Endothelial cell of umbilical vein (primary cell): ENCODE measurements at regions not wholly inside any gene's neighbourhood (a gene's known extent, or its start where the extent isn't known, plus 50 kb on each side); places are given as distances from the start of the nearest gene placed in this dataset.

Experiments
- BruUV-seq: library from RNA; stranded (reverse); fragments of 400-500 nt; replicated peaks from 2 replicates; lab custom pipeline; 2021; lab: Mats Ljungman, UMichigan
- CTCF ChIA-PET: fragments of 300-600, 350-600 bp; sonication (Branson Sonifier 250); formaldehyde crosslinking; loops from one replicate; lab custom pipeline; 2021; ENCODE audit warnings: antibody characterized with exemption, inconsistent platforms; lab: Charles Lee
- POLR2A ChIA-PET: fragments of 300-600, 350-600 bp; sonication (Branson Sonifier 250); formaldehyde crosslinking; loops from one replicate; lab custom pipeline; 2021; ENCODE audit warnings: antibody characterized with exemption, inconsistent platforms; lab: Charles Lee
- DNase-seq: peaks from one replicate; pipeline ENCODE4 v3.0.0-alpha.2; 2011; ENCODE audit warnings: low read depth, low spot score
- FAIRE-seq: peaks from 2 replicates; lab custom pipeline; 2011; peaks lifted over from hg19 to GRCh38; lab: Jason Lieb, UNC
- H2AFZ ChIP-seq: 2 replicates; pipeline ENCODE4 v1.6.0; 2012; ENCODE audit warnings: low read depth, low read length, control low read depth, inconsistent platforms
- H3K27ac ChIP-seq: 2 replicates; pipeline ENCODE4 v1.5.1; 2011; ENCODE audit warnings: low read depth, mild to moderate bottlenecking, control low read depth, low read length, moderate library complexity; ENCODE audit not compliant: insufficient read depth
- H3K27me3 ChIP-seq, 2 experiments: 2 replicates each; pipeline versions ENCODE4 v1.6.0 to v1.6.1; 2011; ENCODE audit warnings: low read length in 2 of 2, mixed read lengths in 1 of 2; ENCODE audit not compliant: control insufficient read depth in 2 of 2, insufficient read depth in 2 of 2
- H3K36me3 ChIP-seq, 2 experiments: 2 replicates in 1 of 2; 3 replicates in 1 of 2; pipeline ENCODE4 v1.5.1; 2011; ENCODE audit warnings: low read length in 2 of 2, mild to moderate bottlenecking in 1 of 2, moderate library complexity in 1 of 2; ENCODE audit not compliant: control insufficient read depth in 2 of 2, insufficient read depth in 2 of 2; ENCODE audit errors: extremely low read depth in 1 of 2
- H3K4me1 ChIP-seq: 3 replicates; pipeline ENCODE4 v1.5.1; 2011; ENCODE audit warnings: mild to moderate bottlenecking, low read length; ENCODE audit not compliant: control insufficient read depth, insufficient read depth; ENCODE audit errors: extremely low read depth
- H3K4me2 ChIP-seq: 2 replicates; pipeline ENCODE4 v1.6.1; 2011; ENCODE audit warnings: low read length, control low read depth, mixed read lengths; ENCODE audit not compliant: insufficient read depth
- H3K4me3 ChIP-seq, 3 experiments: fragments of 200-600 bp in 1 of 3; sonication (generic), shearing (Covaris generic) in 1 of 3; replicated peaks in 1 of 3; 2 replicates each; pipeline ENCODE4 v1.5.1; 2011 to 2016; ENCODE audit warnings: control low read depth in 3 of 3, low read length in 3 of 3, mild to moderate bottlenecking in 2 of 3, inconsistent platforms in 1 of 3, low read depth in 1 of 3, moderate library complexity in 1 of 3; ENCODE audit not compliant: insufficient read depth in 1 of 3
- H3K79me2 ChIP-seq: 2 replicates; pipeline ENCODE4 v1.6.0; 2012; ENCODE audit warnings: low read length, inconsistent platforms; ENCODE audit not compliant: control insufficient read depth, insufficient read depth
- H3K9ac ChIP-seq: replicated peaks from 2 replicates; pipeline ENCODE3; 2011; ENCODE audit warnings: low read length, control low read depth; ENCODE audit not compliant: insufficient read depth; ENCODE audit errors: extremely low read depth
- H3K9me1 ChIP-seq: replicated peaks from 3 replicates; pipeline ENCODE4 v1.6.0; 2011; ENCODE audit warnings: mild to moderate bottlenecking, low read length; ENCODE audit not compliant: control insufficient read depth, insufficient read depth; ENCODE audit errors: extremely low read depth
- H3K9me3 ChIP-seq: replicated peaks from 2 replicates; pipeline ENCODE4 v1.5.1; 2012; ENCODE audit warnings: low read length, inconsistent platforms; ENCODE audit not compliant: control insufficient read depth, insufficient read depth
- H4K20me1 ChIP-seq: replicated peaks from 2 replicates; pipeline ENCODE3; 2011; ENCODE audit warnings: mild to moderate bottlenecking, low read length; ENCODE audit not compliant: control insufficient read depth, insufficient read depth; ENCODE audit errors: extremely low read depth
- EZH2 ChIP-seq: IDR thresholded peaks from 2 replicates; pipeline ENCODE4 v1.6.1; 2012; ENCODE audit warnings: borderline replicate concordance, low read depth, mild to moderate bottlenecking, moderate library complexity, low read length, inconsistent platforms; ENCODE audit not compliant: severe bottlenecking
- FOS ChIP-seq: IDR thresholded peaks from 2 replicates; pipeline ENCODE4 v1.6.1; 2011; ENCODE audit warnings: mild to moderate bottlenecking, low read length, moderate library complexity, borderline replicate concordance; ENCODE audit not compliant: insufficient read depth
- GATA2 ChIP-seq: IDR thresholded peaks from 2 replicates; pipeline ENCODE4 v1.7.0; 2011; ENCODE audit warnings: low read depth, mild to moderate bottlenecking, moderate library complexity, mixed read lengths, low read length; ENCODE audit not compliant: insufficient read length, insufficient read depth
- JUN ChIP-seq: IDR thresholded peaks from 2 replicates; pipeline ENCODE4 v1.6.1; 2011; ENCODE audit warnings: borderline replicate concordance, low read depth; ENCODE audit not compliant: insufficient read length, insufficient read depth
- MYC ChIP-seq: IDR thresholded peaks from one replicate; pipeline ENCODE4 v1.6.1; 2011; ENCODE audit warnings: mild to moderate bottlenecking, low read depth, low read length
- POLR2A ChIP-seq: IDR thresholded peaks from 2 replicates; pipeline ENCODE4 v1.6.1; 2012; ENCODE audit warnings: low read depth, mild to moderate bottlenecking, control low read depth, low read length
- POLR2AphosphoS5 ChIP-seq: IDR thresholded peaks from 2 replicates; pipeline ENCODE4 v1.6.1; 2012; ENCODE audit warnings: low read depth, mild to moderate bottlenecking, control low read depth, low read length, moderate library complexity; ENCODE audit not compliant: insufficient read depth
- dilution Hi-C: fragments of 300-500 bp; cut with MboI; formaldehyde crosslinking; loops from one replicate; pipeline ENCODE4 v1.15.0; 2019; ENCODE audit warnings: low sequenced_read_pairs; ENCODE audit not compliant: extremely low pct_ligation_motif_present
- intact Hi-C: fragments of 100-400 bp; cut with micrococcal nuclease; formaldehyde crosslinking; loops from one replicate; pipeline ENCODE4 v1.10.0; 2022
- TF ChIP-seq, protein P1 (sequence below), 2 donors: IDR thresholded peaks; 1 replicate in 1 of 2; 2 replicates in 1 of 2; pipeline ENCODE4 v1.5.1; 2011; ENCODE audit warnings: low read length in 2 of 2, mild to moderate bottlenecking in 2 of 2, moderate library complexity in 2 of 2, control low read depth in 1 of 2, inconsistent platforms in 1 of 2, low read depth in 1 of 2; ENCODE audit not compliant: insufficient read depth in 1 of 2; ENCODE audit errors: extremely low read depth in 1 of 2
- TF ChIP-seq, protein P2 (sequence below): IDR thresholded peaks from 2 replicates; pipeline ENCODE4 v1.6.1; 2011; ENCODE audit not compliant: insufficient read depth, insufficient read length

DNA sequence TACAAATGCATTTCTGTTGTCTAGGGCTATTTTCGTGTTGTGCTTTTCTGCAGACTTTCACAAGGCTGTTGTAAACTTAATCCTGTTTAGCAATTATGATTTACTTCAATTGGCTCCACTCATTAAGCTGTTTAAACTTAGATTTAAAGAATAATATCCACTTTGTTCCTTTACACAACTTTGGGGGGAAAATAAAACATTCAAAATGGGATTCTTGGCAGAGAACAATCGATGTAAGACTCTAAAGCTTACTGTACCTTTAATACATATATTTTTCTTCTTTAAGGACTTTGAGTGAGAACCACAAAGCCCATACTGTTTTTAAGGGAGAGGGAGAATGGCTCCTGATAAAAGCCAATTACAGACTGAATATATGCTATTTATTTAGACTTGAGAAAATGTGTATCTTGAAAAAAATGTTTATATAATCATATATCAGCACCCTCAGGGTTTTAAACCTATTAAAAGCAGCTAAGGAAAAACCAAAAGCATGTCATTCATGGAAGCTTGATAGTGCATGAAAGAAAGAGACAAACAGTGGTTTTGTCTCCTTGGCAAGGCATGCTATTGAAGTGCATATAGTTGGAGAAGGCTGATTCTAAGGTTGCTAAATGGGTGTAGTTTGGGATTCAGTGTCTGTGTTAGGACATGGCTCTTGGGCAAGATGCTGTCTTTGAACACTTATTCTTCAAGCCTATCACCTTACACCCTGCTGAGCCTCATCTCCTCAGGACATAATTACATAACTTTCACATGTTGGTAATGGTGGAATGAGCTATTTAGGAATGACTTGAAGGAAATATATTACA, 293.4 kb upstream of the TBC1D5 start:
- no TSS peak for BruUV-seq
- CTCF ChIA-PET = no interaction called here
- intact Hi-C loops (no loop called here), dilution Hi-C loops (no loop called here)
- H4K20me1 ChIP-seq = no peaks in the 10 kb centered on the region
- no peaks in the 10 kb centered on the region for H3K36me3 ChIP-seq
- no peak overlapping the region for H3K4me2 ChIP-seq
- no peak for DNase-seq
- H3K9ac ChIP-seq = no peak overlapping the region
- no peak overlapping the region for H3K4me3 ChIP-seq
- POLR2A ChIA-PET = no interaction called here
- no peaks in the 10 kb centered on the region for H3K9me1 ChIP-seq
- no peak for FAIRE-seq
- H3K27ac ChIP-seq = no peak overlapping the region
- TF ChIP-seq MYC = no peak
- TF ChIP-seq, protein P1, sequence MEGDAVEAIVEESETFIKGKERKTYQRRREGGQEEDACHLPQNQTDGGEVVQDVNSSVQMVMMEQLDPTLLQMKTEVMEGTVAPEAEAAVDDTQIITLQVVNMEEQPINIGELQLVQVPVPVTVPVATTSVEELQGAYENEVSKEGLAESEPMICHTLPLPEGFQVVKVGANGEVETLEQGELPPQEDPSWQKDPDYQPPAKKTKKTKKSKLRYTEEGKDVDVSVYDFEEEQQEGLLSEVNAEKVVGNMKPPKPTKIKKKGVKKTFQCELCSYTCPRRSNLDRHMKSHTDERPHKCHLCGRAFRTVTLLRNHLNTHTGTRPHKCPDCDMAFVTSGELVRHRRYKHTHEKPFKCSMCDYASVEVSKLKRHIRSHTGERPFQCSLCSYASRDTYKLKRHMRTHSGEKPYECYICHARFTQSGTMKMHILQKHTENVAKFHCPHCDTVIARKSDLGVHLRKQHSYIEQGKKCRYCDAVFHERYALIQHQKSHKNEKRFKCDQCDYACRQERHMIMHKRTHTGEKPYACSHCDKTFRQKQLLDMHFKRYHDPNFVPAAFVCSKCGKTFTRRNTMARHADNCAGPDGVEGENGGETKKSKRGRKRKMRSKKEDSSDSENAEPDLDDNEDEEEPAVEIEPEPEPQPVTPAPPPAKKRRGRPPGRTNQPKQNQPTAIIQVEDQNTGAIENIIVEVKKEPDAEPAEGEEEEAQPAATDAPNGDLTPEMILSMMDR (IDR thresholded peaks at IDR 0.05; ENCODE audit: extremely low read depth in 1 of 2, insufficient read depth in 1 of 2, low read depth in 1 of 2, low read length in 2 of 2) = no peak
- TF ChIP-seq JUN = no peak
- TF ChIP-seq EZH2 = no peak
- no peak for TF ChIP-seq POLR2AphosphoS5
- TF ChIP-seq FOS = no peak
- TF ChIP-seq, protein P2, sequence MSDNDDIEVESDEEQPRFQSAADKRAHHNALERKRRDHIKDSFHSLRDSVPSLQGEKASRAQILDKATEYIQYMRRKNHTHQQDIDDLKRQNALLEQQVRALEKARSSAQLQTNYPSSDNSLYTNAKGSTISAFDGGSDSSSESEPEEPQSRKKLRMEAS = no peak
- TF ChIP-seq POLR2A = no peak
- TF ChIP-seq GATA2 = no peak
- H3K79me2 ChIP-seq = no peaks in the 10 kb centered on the region
- H3K9me3 ChIP-seq = no peaks in the 10 kb centered on the region
- H3K4me1 ChIP-seq = no peaks in the 10 kb centered on the region
- no peak overlapping the region for H2AFZ ChIP-seq
- no peaks in the 10 kb centered on the region for H3K27me3 ChIP-seq
